RWPE2 (cell line): ENCODE measurements at regions not wholly inside any gene's neighbourhood (a gene's known extent, or its start where the extent isn't known, plus 50 kb on each side); places are given as distances from the start of the nearest gene placed in this dataset.

Source experiments
- ATAC-seq: fragments of 200-7000 bp; cut with Tn5 transposase; 3 replicates; pipeline ENCODE4 v1.9.1; 2021; ENCODE audit warnings: low read depth
- DNase-seq: peaks from one replicate; pipeline ENCODE4 v3.0.0-alpha.2; 2020; ENCODE audit warnings: low spot score
- H3K27ac ChIP-seq: fragments of 450-650 bp; 2 replicates; pipeline ENCODE4 v1.5.1; 2017; ENCODE audit warnings: mild to moderate bottlenecking; ENCODE audit not compliant: poor library complexity, severe bottlenecking
- H3K27me3 ChIP-seq: fragments of 250-450 bp; sonication (Bioruptor Pico); 2 replicates; pipeline ENCODE4 v1.5.1; 2021; ENCODE audit warnings: mild to moderate bottlenecking, moderate library complexity; ENCODE audit not compliant: insufficient read depth, poor library complexity, severe bottlenecking
- H3K36me3 ChIP-seq: fragments of 250-450 bp; sonication (Bioruptor Pico); 2 replicates; pipeline ENCODE4 v1.5.1; 2020; ENCODE audit warnings: low read depth, mild to moderate bottlenecking, moderate library complexity
- H3K4me1 ChIP-seq: fragments of 250-450 bp; sonication (Bioruptor Pico); 2 replicates; pipeline ENCODE4 v1.5.1; 2021; ENCODE audit warnings: mild to moderate bottlenecking, moderate library complexity; ENCODE audit not compliant: insufficient read depth, poor library complexity, severe bottlenecking
- H3K4me3 ChIP-seq: fragments of 250-450 bp; sonication (Bioruptor Pico); 2 replicates; pipeline ENCODE4 v1.5.1; 2021; ENCODE audit warnings: mild to moderate bottlenecking, moderate library complexity; ENCODE audit not compliant: severe bottlenecking
- H3K9me3 ChIP-seq: fragments of 250-450 bp; sonication (Bioruptor Pico); 2 replicates; pipeline ENCODE4 v1.5.1; 2021; ENCODE audit warnings: mild to moderate bottlenecking, moderate library complexity; ENCODE audit not compliant: severe bottlenecking
- CTCF ChIP-seq: fragments of 450-650 bp; IDR thresholded peaks from one replicate; pipeline ENCODE4 v1.5.1; 2017; ENCODE audit warnings: mild to moderate bottlenecking, moderate library complexity; ENCODE audit not compliant: poor library complexity, severe bottlenecking

GRCh38 chr7:33814400-33814799, 90.9 kb upstream of the BMPER start:
- H3K36me3 ChIP-seq, result no peaks in the 10 kb centered on the region
- no peak overlapping the region for H3K4me3 ChIP-seq
- H3K4me1 ChIP-seq, result no peaks in the 10 kb centered on the region
- ATAC-seq (no peak), DNase-seq (no peak)
- H3K9me3 ChIP-seq, result no peaks in the 10 kb centered on the region
- no peak for TF ChIP-seq CTCF
- no peaks in the 10 kb centered on the region for H3K27me3 ChIP-seq
- H3K27ac ChIP-seq, result no peak overlapping the region

- Histone ChIP-seq H3K9me3 (no peaks in the 10 kb centered on the region), H3K4me1 (no peaks in the 10 kb centered on the region), H3K4me3 (no peak overlapping the region), H3K27ac (no peak overlapping the region), H3K36me3 (no peaks in the 10 kb centered on the region), H3K27me3 (no peaks in the 10 kb centered on the region)
- no peak for TF ChIP-seq CTCF
- ATAC-seq, result no peak
- DNase-seq, result no peak
Measured at GRCh38 chr7:33814936-33815335, 90.4 kb upstream of the BMPER start.

GRCh38 chr7:33815336-33815735, 90.0 kb upstream of the BMPER start:
- no peak for ATAC-seq
- H3K9me3 ChIP-seq, result no peaks in the 10 kb centered on the region
- TF ChIP-seq CTCF, result no peak
- no peak overlapping the region for H3K27ac ChIP-seq
- H3K4me3 ChIP-seq, result no peak overlapping the region
- no peaks in the 10 kb centered on the region for H3K27me3 ChIP-seq
- no peaks in the 10 kb centered on the region for H3K36me3 ChIP-seq
- H3K4me1 ChIP-seq, result no peaks in the 10 kb centered on the region
- no peak for DNase-seq

GRCh38 chr7:33816106-33816505, 89.2 kb upstream of the BMPER start:
- Histone ChIP-seq H3K9me3 (no peaks in the 10 kb centered on the region), H3K27me3 (no peaks in the 10 kb centered on the region), H3K4me1 (no peaks in the 10 kb centered on the region), H3K36me3 (no peaks in the 10 kb centered on the region), H3K27ac (no peak overlapping the region), H3K4me3 (no peak overlapping the region)
- TF ChIP-seq CTCF, result no peak
- no peak for ATAC-seq
- DNase-seq, result no peak

- Histone ChIP-seq H3K9me3 (no peaks in the 10 kb centered on the region), H3K36me3 (no peaks in the 10 kb centered on the region), H3K27ac (no peak overlapping the region), H3K4me3 (no peak overlapping the region), H3K4me1 (no peaks in the 10 kb centered on the region), H3K27me3 (no peaks in the 10 kb centered on the region)
- DNase-seq (no peak), ATAC-seq (no peak)
- no peak for TF ChIP-seq CTCF
Measured at GRCh38 chr7:33819658-33820057, 85.7 kb upstream of the BMPER start.
